G401 (cell line): ENCODE measurements at regions not wholly inside any gene's neighbourhood (a gene's known extent, or its start where the extent isn't known, plus 50 kb on each side); places are given as distances from the start of the nearest gene placed in this dataset.
A peak's percentile ranks its signal among the peaks of the same experiment; 100 is the strongest.
"Not testable (repeated sequence)": the region's sequence is repeated elsewhere in the genome, so short reads cannot be mapped to it uniquely, and the experiment has no call there.

Experiments
- DNase-seq: peaks from one replicate; pipeline ENCODE4 v3.0.0-alpha.2; 2015; ENCODE audit warnings: low spot score
- in situ Hi-C: cut with HindIII; loops from 2 replicates; pipeline ENCODE4 v1.10.0; 2016; ENCODE audit warnings: low sequenced_read_pairs, mixed read lengths

DNA sequence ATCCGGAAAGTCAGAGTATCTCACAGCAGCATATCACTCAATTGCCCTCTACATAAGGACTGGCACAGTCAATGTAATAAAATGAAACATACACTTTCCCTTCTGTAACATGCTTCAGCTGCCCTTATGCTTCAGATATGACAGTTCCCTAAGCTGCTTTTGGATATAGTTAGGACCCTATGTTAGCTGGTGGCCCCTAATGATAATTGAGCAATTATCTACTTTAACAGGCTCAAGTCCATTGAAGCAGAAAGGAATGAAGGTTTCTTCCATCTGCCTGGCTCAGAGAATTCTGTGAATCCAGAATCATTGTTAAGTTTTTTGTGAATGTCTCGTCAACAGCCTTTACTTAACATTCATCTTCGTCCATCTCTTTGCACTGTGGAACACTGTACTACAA, 951.2 kb upstream of the DIAPH2 start:
- DNase-seq, result no peak
- in situ Hi-C loops, result no loop called here

DNA sequence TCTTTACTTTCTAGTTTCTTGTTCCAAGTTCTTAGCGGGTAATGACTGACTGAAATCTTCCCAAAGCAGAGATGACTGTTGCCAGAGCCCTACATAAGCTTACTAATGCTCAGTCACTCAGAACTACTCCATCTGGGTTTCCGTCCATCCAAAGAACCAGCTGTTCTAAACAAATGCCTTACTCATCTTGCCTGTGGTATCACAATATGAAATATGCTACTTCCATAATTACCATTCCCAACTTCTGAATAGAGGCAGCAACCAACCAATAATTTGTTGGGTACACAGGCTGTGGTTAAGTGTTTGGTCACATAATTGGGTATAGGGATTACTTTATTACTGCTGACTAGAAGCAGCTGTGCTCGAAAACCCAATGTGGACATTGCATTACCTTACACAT, 930.2 kb upstream of the DIAPH2 start:
- no peak for DNase-seq
- in situ Hi-C loops, result no loop called here

DNA sequence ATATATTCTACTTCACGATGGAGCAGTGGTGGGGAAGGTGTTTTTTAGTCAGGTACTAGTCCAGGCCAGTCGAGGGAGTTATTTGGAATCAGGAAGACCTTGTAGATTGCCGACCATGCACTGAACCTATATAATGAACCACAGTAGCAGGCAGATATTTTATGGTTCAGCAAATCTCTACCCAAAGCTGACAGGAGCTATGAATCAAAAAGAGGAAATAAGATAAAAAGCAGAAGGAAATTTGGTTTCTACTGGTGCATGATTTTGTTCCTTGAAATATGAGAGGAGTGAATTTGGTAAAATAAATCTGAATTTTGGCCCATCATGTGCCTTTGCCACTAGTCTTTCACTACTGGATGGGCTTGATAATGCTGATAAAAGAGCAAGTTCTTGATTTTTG, 924.3 kb upstream of the DIAPH2 start:
- in situ Hi-C loops, result no loop called here
- DNase-seq, result no peak

- no peak for DNase-seq
- in situ Hi-C loops, result no loop called here
Observed at GRCh38 chrX:95762716-95763115, 921.9 kb upstream of the DIAPH2 start.

DNA sequence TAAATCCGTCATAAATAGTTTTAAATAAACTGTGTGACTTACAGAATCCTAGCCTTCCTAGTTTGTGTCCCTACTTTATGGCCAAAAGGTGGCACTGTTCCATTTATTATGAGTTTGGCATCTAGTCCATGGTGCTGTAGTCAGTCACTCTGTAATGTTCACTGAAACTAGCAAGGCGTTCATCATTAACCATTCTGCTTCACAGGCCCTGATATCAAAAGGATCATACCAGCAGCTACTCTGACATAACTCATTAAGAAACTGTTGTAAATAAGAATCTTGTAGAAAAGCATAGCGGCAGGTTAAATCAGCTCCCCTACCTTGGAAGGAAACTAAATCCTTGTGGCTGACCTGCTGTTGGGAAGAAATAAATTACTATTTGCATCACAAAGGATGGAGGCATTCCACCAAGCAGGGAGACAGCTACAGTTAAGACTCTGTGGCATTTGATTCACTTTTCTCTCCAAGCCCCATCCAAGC, 919.6 kb upstream of the DIAPH2 start:
- in situ Hi-C loops, result no loop called here
- peak; percentile 23 for DNase-seq

GRCh38 chrX:95771198-95771597, 913.4 kb upstream of the DIAPH2 start:
- DNase-seq, in situ Hi-C loops: not testable (repeated sequence)

- DNase-seq, result no peak
- in situ Hi-C loops, result no loop called here
Observed at GRCh38 chrX:95791876-95792275, 892.8 kb upstream of the DIAPH2 start.

DNA sequence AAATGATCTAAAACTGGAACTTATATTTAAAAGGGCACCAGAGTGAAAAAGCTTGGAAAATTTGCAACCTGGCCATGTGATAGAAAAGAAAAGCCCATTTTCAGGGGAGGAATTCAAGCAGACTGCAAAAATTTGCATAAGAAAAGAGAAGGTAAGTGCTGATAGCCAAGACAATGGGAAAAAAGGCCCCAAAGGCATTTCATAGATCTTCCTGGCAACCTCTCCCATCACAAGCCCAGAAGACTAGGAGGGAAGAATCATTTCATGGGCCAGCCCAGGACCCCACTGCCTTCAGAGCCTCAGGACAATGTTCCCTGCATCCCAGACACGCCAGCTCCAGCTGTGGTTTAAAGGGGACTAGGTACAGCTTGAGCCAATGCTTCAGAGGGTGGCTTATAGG, 887.3 kb upstream of the DIAPH2 start:
- no peak for DNase-seq
- in situ Hi-C loops, result no loop called here

DNA sequence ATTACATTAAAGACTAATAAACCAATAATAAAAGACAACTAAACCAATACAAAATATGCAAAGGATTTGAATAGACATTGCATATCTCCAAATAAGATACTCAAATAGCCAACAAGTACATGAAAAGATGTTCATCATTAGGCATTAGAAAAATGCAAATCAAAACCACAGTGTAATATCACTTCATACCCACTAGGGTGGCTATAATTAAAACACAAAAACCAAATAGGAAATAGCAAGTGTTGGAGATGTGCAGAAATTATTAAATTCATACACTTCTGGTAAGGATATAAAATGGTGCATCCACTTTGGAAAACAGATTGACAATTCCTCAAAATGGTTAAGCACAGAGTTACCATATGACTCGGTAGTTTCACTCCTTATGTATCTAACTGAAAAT, 860.8 kb upstream of the DIAPH2 start:
- DNase-seq, result no peak
- in situ Hi-C loops, result no loop called here

DNA sequence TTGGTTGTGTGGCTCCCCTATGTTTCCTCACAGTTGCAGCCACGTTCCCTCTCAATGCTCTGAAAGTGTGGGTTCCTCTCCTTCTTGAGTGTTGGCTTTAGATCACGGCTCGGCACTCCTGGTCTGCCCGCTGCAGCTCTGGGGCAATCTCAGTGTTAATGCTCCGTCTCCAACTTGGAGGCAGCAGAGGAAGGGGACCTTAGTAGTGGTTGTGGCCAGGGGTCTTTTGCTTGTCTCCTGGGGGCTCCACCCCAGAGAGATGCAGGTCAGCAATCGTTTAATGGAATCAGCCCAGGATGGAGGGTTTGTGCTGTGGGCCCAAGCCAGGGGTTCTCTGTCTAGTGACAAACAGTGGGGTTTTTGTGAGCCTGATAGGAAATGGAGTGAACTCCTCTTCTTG, 849.4 kb upstream of the DIAPH2 start:
- no peak for DNase-seq
- in situ Hi-C loops, result no loop called here

- no peak for DNase-seq
- in situ Hi-C loops, result no loop called here
Observed at GRCh38 chrX:95836517-95836916, 848.1 kb upstream of the DIAPH2 start.

DNA sequence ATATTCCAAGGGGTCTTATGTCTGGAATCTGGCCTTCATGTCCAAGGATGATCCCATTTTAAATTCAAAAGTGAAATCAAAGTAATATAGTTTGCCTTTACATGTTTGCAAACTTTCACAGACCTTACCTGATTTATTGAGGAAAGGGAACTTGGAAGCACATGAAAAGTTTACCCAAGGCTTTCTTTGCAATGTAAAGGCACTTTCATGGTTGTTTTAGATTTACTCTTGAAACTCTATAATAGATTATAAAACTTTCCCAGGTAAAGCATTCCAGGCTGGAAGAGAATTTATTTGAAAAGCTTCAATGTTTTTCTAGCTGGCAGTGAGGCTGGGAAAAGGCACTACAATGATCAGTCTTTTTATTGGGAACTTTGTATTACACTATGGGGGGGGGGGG, 842.8 kb upstream of the DIAPH2 start:
- DNase-seq, result no peak
- in situ Hi-C loops, result no loop called here

DNA sequence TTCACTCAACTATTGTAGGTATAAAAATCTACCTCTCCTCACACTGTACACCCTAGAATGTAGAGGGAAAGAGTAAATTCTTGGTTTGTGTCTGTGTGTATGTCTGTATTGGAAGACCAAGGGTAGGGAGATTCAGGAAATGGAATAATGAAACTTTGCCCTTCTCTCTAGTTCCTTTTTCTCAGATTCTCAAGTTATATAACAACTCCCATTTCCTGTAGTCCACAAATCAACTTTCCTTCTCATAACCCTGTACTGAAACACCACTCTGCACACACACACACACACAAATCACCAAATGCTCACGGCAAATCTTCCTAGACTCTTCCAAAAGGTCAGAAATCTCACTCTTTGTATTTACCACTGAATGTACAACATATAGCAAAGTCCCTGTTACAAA, 824.5 kb upstream of the DIAPH2 start:
- in situ Hi-C loops, result no loop called here
- no peak for DNase-seq

DNA sequence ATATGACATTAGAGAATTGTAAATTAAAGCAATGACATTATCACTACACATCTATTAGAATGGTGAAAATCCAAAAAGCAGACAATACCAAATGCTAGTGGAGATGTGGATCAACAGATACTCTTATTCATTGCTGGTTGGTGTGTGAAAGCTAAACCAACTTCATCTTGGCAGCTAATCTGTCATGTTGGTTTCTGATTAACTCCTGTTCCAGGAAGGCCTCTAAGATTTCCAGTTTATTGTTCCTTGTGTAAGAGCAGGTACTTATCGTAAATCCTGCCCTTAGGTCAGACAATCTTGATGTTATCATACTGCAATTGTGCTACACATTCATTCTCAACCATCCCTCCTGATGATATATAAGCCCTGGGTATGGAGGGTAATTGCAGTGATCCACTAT, 809.0 kb upstream of the DIAPH2 start:
- DNase-seq, result no peak
- in situ Hi-C loops, result no loop called here

DNA sequence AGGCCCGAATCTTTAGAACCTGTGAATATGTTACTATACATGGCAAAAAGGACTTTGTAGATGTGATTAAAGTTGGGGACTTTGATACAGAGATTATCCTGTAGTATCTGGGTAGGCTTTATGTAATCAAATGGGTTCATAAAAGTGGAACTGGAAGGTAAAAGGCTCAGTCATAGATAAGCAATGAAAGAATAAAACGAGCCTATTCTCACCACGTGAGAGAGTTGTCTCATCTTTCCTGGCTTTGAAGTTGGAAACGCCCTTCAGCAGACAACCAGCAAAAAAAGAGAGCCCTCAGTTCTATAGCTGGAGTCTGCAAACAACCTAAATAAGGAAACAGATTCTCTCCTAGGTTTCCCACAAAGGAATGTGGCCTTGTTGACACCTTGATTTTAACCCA, 805.8 kb upstream of the DIAPH2 start:
- in situ Hi-C loops, result no loop called here
- DNase-seq, result no peak

DNA sequence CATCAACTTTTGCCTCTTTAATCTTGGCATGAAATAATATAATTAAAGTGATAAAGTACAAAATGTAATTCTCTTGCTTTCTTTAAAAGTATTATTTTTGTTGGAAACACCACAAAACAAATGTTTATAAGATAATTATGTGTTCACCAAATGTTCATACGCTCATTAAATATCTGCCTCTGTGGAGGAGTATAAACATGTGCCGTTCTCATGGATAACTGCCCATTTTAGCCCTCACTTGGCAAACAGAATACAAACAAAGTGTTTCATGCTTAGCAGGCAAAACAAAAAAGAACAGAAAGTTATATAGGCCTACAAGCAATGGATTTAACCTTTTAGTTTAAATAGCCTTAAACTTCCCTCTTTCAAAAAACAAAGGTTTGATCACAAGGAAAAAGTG, 800.5 kb upstream of the DIAPH2 start:
- in situ Hi-C loops, result no loop called here
- no peak for DNase-seq

DNA sequence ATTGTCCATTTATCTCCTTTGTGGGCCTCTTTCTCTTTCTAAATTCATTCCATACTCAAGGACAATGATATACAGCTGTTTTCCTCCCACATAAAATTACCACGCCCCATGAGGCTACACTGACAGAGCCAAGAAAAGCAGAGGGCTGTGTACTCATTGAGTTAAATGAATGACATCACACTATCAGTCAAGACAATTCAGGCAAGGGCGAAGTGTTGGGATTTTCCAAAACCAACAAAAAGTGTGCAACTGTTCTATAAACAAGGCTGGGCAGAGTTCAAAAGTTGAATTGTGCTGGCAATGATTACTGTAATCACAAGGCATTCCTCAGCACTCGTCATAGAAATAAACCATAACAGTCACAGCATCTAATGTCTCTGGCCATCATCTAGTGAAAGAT, 799.6 kb upstream of the DIAPH2 start:
- in situ Hi-C loops, result no loop called here
- DNase-seq, result no peak

DNA sequence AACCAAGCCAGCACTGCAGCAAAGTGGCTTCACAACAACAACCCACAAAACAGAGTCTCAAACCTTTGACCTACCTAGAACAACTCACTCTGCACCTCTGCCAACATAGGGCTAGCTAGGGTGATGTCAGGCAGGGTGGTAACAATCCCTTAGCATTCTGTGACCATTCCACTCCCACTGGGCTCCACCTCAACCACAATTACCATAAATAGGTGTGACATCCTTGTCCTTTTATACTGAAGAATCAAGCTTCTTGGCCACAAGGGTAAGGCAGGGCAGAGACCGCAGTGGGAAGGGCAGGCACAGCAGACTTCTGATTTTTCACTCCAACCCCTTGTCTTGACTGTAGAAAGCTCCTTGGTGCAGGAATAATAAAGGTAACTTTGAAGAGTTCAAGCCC, 795.4 kb upstream of the DIAPH2 start:
- in situ Hi-C loops, result no loop called here
- no peak for DNase-seq

DNA sequence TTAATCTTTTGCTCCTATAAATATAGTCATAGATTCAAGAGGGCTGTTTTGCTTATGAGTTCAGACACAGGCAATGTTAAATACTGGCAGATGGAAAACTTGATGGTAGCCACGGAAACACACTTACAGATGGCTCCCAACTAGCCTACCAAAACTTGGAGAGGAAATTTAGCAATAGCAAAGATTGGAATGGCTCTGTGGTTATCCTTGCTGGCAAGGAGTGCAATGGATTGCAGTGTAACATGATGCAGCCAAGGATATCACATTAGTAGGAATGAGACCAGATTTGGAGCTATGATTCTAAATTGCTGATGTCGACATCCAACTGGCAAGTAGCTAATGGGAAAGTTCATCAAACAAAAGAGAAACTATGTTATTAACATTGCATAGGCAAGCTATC, 791.0 kb upstream of the DIAPH2 start:
- DNase-seq, result no peak
- in situ Hi-C loops, result no loop called here

DNA sequence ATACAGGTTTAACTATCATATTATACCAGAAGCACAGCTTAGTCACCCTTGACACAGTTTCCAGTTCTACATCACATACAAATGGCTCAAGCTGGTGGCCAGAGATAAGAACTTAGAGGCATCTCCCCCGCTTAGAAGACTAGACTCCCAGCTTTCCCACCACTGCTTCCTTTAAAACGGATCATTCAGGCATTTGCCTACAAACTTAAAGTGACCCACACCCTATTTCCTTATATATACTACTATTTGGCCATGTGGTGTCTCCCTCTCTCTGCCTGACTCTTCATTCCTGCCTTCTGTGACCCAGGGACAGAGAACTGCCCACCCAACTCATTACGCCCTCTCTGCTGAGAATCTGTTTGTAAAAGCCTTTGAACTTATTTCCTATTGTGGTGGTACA, 781.2 kb upstream of the DIAPH2 start:
- in situ Hi-C loops, result no loop called here
- DNase-seq, result no peak

DNA sequence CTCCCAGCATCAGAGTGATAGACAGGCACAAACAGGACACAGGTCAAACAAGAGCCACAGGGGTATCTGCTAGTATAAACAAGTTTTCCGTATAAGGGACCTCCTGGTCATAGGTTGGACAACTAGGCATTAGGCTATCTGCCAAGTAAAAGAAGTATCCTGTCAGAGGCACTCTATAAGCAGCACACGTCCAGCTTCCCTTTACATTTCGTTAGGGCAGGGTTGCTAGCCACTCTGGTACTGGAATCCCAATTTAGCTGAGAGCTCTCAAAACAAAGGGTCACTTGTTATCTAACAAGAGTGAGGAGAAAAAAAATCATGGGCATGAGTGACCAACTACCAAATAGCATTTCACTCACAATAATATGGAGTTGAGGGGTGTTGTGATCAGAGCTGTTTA, 780.7 kb upstream of the DIAPH2 start:
- in situ Hi-C loops, result no loop called here
- no peak for DNase-seq

- in situ Hi-C loops, result no loop called here
- DNase-seq, result no peak
Observed at GRCh38 chrX:95907081-95907480, 777.6 kb upstream of the DIAPH2 start.
